Gastroesophageal sphincter (tissue), 3 donors: ENCODE measurements at regions not wholly inside any gene's neighbourhood (a gene's known extent, or its start where the extent isn't known, plus 50 kb on each side); places are given as distances from the start of the nearest gene placed in this dataset.

Source experiments
- EP300 ChIP-seq: sonication (generic); formaldehyde crosslinking; IDR thresholded peaks from one replicate; pipeline ENCODE4 v1.6.1; 2017; ENCODE audit warnings: antibody characterized with exemption, mild to moderate bottlenecking
- POLR2A ChIP-seq, 2 donors: fragments of 450-650 bp; IDR thresholded peaks; one replicate each; pipeline ENCODE4 v1.6.1; 2017; ENCODE audit warnings: antibody characterized with exemption in 2 of 2, mild to moderate bottlenecking in 2 of 2, moderate library complexity in 1 of 2
- POLR2AphosphoS5 ChIP-seq: sonication (generic); formaldehyde crosslinking; IDR thresholded peaks from one replicate; pipeline ENCODE4 v1.6.1; 2017; ENCODE audit warnings: antibody characterized with exemption
- TF ChIP-seq, protein P1 (sequence below), 4 experiments: fragments of 200-600 bp in 2 of 4; fragments of 450-650 bp in 2 of 4; sonication (generic) in 1 of 4; IDR thresholded peaks; one replicate each; pipeline ENCODE4 v1.5.1; 2017 to 2019; ENCODE audit warnings: antibody characterized with exemption in 4 of 4, mild to moderate bottlenecking in 2 of 4, moderate library complexity in 2 of 4

DNA sequence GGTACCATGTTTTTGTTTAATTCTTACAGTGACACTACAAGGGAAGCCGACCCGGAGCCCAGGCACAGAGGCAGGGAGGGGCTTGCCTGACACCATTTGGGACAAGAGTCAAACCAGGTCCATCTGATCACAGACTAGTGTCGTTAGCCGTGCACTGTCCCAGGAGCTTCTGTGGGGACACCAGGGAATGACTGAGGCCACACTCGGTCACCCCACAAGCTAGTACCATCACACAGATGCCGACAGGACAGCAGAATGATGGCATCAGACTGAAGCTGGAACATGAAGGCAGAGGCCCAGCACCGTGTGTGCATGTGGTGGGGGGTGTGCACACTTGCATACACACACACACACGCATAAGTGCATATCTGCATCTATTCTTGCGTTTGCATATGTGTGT lies 61.5 kb upstream of the NECTIN1 start:
- TF ChIP-seq, protein P1, sequence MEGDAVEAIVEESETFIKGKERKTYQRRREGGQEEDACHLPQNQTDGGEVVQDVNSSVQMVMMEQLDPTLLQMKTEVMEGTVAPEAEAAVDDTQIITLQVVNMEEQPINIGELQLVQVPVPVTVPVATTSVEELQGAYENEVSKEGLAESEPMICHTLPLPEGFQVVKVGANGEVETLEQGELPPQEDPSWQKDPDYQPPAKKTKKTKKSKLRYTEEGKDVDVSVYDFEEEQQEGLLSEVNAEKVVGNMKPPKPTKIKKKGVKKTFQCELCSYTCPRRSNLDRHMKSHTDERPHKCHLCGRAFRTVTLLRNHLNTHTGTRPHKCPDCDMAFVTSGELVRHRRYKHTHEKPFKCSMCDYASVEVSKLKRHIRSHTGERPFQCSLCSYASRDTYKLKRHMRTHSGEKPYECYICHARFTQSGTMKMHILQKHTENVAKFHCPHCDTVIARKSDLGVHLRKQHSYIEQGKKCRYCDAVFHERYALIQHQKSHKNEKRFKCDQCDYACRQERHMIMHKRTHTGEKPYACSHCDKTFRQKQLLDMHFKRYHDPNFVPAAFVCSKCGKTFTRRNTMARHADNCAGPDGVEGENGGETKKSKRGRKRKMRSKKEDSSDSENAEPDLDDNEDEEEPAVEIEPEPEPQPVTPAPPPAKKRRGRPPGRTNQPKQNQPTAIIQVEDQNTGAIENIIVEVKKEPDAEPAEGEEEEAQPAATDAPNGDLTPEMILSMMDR (IDR thresholded peaks at IDR 0.05), result no peak
- TF ChIP-seq POLR2AphosphoS5, result no peak
- TF ChIP-seq EP300, result no peak
- no peak for TF ChIP-seq POLR2A (IDR thresholded peaks at IDR 0.05)
